Colon (tissue), 2 donors: ENCODE measurements at regions not wholly inside any gene's neighbourhood (a gene's known extent, or its start where the extent isn't known, plus 50 kb on each side); places are given as distances from the start of the nearest gene placed in this dataset.
A peak's percentile ranks its signal among the peaks of the same experiment; 100 is the strongest.

Source experiments
- FAIRE-seq: peaks from 2 replicates; lab custom pipeline; 2012; peaks lifted over from hg19 to GRCh38; lab: Jason Lieb, UNC
- donor health status: control.
- donor health status: control.

DNA sequence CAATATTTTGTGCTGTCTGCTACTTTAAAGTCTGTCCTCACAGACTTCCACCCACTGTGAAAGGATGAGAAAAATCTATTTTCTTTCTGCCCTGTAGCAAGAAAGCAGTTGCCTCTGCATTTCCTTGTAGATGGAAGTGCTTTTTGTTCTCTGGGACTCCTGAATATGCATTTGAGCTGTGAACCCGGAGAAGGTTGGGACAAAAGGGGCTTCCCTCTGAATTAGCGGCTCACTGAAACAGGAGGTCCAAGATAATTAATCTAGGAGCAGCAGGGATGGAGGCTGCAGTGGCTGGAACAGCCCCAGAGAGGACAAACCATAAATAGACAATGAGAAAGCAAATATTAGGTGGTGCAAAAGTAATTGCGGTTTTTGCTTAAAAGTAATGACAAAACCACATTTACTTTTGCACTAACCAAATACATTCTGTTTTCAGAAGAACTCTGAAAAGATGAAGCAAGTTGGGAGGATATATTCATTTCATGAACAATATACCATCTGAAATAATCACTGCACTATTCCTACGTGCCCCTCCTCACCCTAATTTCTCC lies 143.4 kb upstream of the KBTBD8 start:
- FAIRE-seq, result no peak

DNA sequence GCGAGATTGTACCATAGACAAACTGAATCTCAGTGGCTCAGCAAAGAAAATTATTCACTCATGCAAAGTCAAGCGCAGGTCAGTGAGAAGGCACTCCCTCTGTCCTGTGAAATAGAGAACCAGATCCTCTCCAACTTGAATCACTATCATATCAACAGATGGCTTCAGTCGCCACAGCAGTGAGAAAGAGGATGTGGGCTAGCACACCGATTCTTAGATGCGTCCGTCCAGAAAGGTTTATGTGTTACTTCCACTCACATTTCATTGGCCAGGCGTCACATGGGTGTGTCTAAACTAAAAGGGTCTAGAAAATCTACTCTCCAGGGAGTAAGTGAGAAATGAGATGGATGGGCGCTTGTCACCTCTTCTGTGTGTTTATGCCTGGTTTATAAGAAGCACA lies 141.6 kb upstream of the KBTBD8 start:
- FAIRE-seq, result no peak

DNA sequence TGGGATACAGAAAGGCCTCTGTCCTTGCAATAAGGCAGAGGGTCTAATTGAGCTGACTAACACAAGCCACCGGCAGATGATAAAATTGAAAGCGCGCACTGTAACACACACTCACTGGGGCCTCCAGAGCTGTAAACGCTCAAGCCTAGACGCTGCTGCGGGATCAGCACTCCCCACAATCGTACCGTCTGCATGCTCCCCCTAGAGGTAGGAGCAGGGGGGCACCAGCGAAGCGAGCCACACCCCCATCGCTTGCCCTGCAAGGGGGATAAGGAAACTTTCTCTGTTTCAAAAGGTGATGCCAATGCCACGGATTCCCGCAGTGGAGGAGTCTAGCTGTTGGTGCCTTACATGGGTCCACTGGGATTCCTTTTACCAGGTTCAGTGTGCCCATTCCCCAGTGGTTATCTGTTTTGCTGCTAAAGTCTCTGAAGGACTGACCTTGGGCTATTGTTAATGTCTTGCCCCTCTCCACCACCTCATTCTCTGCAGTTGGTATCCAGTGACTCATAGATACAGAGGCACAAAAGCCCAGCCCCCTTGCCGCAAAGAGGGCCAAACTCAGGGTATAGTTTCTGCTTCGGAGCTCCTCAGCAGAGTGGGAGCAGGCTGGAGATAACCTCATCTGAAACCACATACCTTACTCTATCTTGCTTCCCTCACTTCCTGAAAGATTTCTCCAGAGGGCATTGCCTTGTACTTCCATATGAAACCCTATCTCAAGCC lies 139.3 kb upstream of the KBTBD8 start:
- no peak for FAIRE-seq

DNA sequence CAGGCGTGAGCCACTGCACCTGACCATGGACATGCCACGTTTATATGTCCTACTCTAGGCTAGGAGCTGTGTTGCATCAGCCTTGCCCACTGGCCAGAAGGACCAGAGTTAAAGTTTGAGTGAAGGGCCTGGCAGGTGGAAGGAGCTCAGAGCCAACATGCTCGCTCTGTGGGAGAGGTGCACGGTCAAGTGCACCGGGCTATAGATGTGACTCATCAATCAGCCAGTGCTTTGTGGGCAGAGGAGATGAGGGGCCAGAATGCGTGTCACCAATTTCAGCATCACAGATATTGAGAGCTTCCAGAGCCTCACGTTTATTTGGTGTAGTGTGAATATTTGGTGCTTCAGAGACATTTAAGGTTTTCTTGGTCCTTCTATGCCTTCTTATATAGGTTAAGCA lies 137.3 kb upstream of the KBTBD8 start:
- no peak for FAIRE-seq

DNA sequence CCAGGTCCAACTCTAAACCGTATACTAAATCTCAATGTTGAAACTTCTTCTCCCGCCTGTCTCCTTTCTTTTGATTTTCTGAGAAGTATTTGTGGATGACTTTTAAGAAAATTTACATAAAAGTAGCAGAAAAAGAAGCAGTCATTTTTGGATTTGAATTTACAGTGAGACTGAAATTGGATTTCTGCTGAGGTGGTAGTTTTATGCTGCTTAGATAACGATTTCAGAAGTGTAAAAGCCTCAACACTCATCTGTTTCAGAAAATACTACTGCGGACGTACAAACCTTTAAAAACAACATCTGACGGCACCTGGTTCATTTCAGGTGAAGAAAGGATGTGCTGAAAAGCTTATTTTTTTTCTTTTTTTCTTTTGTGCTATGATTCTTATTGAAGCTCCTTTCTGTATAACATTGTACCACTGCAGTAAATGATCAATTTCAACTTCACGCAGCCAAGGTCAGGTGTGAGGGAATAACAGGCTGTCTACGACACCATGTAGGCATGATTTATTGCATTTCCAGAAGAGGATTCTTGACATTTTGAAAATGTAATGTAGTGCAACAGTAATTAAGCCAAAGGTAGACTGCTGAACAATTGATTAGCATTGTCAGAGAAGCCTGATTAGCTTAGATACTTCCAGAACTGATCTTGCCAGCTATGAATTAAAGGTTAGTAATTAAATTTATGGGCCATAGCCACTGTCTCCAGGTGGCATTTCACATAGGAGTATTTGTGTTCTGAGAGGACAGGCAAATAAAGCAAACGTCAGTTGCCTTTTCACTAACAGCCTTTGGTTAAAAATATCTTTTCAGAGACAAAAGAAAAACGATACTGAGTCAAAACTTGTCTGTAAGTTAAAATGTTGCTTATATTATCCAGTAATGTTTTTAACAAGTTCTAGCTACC lies 134.6 kb upstream of the KBTBD8 start:
- no peak for FAIRE-seq

DNA sequence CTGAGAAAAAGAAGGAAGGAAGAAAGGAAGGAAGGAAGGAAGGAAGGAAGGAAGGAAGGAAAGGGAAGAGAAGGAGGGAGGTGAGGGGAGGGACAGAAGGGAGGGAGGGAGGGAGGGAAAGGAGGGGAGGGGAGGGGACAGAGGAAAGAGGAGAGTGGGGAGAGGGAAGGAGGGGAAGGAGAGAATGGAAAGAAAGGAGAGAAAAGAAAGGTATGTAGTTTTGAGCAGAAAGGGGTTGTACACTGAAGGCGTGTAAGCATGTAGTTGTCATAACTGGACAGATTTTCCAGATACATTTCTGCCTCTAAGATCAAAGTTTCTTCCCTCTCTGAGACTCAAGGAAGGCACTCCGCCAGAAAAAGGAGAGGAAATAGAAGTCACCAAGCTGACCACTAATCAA lies 113.4 kb upstream of the KBTBD8 start:
- FAIRE-seq, result no peak

DNA sequence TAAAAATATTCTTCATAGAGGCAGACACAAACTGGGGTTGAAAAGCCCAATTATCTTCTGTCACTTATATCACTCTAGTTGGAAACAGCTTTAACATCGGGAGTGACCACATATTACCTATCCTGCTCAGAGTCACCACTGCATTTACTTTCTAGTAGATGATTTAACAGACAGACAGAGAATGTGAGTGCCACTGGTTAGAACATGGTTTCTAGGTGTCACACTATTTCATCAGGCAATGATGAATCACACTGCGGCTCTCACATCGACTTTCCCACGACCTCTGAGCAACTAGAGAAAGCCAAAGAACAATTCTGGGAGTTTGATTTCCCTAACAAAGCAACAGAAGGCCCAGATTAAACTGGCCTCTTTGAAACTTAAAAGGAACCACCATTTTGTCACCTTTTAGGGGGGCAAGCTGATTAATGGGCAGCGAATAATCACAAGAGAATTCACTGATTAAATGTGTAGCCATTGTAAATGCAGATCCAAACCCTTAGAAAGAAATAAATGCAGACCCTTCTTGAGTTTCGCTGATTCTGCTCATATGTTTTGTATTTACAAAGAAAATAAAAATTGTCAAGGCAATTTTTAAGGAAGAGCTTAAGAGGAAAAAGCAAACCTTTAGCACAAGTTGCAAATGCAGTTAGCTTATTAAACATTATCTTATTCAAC lies 112.6 kb upstream of the KBTBD8 start:
- no peak for FAIRE-seq

DNA sequence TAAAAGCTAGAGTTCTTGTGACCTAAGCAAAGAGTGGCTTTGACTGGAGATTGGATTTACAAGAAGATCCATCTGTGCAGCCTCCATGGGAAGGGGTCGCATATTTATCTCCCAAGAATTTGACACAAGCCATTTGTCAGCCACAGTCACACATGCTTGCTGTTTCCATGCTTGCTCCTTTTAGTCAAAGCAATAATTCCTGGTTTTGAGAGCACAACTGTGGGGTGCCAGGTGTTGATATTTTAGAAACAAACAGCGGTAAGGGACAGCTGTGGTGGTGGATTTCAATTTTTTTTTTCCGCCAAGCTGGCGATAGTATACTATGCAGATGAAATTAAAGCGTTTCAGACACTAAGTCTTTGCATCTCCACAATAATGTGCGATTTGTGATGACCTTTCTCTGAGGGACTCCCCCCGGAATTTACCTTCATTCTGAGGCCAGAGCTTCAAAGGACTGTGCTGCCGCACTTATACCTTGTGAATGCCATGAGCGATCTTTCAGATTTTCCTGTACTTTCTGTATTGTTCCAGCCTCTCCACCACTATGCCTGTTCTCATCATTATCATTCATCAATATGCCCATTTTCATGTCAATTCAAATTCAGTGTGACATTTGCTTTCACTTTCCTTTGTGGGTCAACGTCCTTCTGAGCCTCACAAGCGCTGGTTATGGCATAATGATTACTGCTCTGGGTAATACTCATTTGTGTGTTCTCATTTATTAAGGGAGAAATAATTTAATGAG lies 108.2 kb upstream of the KBTBD8 start:
- FAIRE-seq, result no peak

DNA sequence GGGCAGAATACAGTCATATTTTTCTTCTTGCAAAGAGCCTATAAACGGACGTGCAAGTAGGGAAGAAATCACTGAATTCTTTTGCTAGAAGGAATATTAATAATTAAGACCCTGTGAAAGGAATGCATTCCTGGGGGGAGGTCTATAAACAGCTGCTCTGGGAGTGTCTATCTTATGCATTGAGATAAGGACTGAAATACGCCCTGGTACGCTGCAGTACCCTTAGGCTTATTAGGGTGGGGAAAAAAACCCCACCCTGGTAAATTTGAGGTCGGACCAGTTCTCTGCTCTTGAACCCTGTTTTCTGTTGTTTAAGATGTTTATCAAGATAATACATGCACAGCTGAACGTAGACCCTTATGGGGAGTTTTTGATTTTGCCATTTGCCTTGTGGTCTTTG lies 100.0 kb upstream of the KBTBD8 start:
- FAIRE-seq, result no peak

DNA sequence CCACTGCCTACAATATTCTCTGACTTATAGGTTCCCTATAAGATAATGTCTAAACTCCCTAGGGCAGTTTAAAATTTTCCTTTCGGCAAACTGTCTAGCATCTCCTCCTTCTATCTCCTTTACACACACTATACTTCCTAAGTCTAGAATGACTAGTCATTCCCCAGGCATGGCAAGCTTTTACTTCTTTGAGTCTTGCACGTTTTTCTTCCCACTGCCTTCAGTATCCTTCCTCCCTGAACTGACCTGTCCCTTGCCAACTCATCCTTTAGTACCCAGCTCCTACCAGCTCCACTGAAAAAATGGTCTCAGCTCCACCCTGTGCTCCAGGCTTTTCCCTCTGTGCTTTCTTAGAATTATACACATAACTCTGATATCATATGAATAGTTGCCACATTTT lies 93.8 kb upstream of the KBTBD8 start:
- FAIRE-seq, result no peak

DNA sequence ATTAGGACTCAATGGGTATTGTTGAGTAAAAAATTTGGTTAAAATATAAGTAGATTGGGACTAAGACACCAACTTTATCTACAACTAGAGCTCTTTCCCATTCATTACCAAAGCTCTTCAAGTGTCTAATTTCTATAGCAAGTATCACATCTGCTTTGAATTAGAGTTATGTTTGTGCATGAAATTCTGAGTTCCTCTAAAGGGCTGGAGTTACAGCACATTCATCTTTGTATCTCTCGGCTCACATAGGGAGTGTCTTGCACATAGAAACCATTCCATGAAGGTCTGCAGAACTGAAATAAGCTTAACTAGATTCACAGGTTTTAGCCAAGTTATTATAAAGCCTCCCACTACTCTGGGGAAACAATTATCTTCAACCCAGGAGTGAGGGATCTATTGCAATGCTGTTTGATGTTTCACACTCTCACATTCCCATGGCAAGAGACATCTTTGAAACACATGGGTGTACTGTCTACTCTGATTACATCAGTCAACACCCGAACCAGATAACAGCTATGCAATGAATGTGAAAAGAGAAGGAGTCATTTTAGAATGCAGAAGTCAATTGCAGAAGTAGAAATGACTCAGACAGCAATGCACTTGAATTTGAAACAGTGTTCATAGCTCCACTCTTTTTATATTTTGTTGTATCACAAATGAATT lies 93.1 kb upstream of the KBTBD8 start:
- no peak for FAIRE-seq

DNA sequence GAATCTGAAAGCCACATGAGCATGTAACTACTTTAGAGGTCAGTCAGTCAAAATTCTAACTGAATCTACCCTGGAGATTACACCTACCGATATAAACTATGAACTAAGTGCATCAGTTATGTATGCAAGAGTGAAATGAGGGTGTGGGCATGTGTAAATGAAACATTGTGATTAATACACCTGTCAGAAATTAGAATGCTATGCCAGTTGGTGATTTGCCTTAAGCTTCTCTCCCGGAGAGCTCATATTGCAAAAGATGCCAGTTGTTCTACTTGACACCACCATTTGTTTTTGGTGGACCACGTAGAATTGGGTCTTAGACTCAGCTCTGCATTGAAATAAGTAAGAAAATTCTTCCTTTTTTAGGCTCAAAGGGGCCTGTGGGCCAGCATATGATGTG lies 91.0 kb upstream of the KBTBD8 start:
- FAIRE-seq, result no peak

DNA sequence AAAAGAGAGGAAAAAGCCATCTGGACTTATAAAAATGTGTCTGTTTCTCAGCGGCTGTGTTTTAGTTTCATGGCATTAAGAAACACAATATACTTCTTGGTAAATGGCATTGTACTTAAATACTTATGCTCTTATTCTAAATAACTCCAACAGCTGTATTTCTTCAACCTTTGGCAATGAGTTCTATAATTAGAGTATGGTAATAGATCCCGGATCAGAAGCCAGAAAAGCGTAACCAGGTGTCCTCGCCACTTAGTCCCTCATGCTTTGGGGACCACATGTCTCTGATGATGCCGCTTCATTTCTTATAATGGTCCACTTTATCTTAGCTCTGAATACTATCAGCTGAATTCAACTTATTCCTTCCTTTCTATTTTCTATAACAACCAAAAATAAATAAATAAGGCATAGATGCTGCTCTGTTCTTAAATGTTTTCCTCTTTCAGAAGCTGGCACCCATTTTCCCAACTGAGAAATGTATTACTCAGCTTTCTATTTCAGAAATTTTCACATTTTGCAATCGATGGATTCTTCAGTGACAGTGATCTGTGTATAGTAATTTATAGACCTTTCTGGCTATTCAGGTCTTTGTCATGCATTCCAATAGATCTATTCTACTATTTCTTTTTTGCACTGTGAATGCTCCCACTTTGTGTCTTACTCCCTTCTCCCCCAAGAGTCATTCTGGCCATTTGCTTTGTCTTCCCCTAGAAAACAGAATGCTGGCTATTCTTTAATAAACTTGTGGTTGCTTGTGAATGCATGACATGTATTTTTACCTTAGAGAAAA lies 87.6 kb upstream of the KBTBD8 start:
- FAIRE-seq, result no peak

DNA sequence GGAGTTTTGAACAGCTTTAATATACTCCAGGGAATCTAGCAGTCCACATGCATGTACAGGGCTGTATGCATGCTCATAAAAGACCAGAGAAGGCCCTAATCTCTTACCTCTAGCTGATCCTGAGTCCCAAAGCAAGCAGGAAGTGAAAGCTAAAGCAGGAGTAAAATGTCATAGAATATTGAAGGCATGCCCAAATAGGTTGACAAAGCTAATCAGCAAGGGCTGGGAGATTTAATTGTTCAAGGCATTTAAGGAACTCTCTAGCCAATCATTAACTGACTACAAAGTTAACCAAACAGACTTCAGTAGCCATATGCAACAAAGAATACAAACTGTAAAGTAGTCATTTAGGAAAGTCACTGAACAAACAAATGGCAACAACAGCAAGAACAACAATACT lies 85.8 kb upstream of the KBTBD8 start:
- FAIRE-seq, result peak; percentile 78

DNA sequence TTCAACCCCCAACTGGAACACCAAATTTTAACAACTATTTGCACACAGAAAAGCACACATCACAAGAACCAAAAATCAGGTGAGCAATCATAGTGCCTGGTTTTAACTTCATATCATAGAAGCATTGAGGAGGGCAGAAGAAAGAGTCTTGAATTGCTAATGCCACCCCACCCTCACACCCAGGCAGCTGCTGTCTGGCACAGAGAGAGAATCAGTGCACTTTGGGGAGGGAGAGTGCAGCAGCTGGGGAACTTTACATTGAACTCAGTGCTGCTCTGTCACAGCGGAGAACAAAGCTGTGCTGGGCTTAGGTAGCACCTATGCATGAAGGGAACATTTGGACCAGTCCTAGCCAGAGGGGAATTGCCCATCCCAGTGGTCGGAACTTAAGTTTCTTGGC lies 76.0 kb upstream of the KBTBD8 start:
- no peak for FAIRE-seq

DNA sequence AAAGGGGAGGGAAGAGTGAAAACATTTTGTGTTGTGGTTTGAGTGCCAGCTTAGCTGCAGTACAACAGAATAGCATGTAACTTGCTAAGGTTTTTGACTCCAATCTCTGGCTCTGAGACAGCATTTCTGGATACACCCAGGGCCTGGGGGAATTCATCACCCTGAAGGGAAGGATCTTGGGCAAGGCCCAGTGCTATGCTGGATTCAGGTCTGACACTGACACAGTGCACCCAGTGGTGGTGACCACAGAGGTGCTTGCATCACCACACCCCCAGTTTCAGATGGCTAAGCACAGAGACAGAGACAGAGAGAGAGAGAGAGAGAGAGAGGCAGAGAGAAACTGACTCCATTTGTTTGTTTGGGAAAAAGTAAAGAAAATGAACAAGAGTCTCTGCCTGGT lies 74.1 kb upstream of the KBTBD8 start:
- FAIRE-seq, result no peak

DNA sequence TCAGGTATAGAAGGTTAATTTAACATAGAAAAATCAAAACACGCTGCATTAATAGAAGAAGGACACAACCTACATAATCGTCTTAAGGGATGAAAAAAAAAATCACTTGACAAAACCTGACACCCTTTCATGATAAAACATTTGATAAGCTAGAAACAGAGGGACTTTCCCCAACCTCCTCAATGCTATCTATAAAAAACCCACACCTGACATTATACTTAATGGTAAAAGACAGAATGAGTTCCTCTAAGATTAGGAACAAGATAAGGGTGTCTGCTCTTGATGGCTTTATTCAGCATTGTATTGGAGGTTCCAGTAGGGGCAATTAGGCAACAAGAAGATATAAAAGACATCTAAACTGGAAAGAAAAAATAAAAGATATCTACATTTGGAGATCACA lies 69.9 kb upstream of the KBTBD8 start:
- no peak for FAIRE-seq

DNA sequence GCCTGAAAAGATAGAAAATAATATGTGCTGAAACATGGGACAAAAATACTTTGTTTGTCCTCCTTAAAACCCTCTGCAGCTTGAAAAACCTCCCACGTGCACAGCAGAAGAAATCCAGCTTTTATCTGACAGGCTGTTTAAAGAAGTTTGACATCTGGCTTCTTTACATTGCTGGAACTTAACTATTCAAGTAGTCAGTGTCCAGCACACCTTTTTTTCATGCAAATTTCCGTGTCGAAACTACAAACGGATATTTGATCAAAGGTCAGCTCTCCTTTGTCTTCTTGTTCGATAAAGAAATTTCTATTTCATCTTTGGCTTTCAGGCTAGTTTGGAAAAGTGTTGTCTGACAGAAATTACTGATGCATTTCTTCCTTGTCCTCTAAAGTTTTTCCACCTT lies 66.8 kb upstream of the KBTBD8 start:
- FAIRE-seq, result no peak

DNA sequence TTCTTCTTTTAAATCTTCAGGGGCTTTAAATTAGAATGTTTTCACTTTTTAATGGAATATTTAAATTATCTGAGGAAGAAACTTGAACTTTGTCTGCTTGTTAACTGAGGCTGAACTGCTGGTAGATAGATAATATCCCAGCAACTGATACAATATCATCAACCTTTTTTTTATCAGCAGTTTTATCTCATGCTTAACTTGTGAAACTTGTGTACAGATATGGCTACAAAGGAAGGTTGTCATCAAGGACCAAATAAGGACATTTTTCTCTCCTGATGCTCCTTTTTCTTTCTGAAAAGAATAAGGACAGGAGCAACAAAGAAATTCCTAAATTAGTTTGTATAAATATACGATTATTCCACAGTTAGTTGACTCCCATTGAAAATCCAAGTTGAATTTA lies 66.4 kb upstream of the KBTBD8 start:
- no peak for FAIRE-seq

DNA sequence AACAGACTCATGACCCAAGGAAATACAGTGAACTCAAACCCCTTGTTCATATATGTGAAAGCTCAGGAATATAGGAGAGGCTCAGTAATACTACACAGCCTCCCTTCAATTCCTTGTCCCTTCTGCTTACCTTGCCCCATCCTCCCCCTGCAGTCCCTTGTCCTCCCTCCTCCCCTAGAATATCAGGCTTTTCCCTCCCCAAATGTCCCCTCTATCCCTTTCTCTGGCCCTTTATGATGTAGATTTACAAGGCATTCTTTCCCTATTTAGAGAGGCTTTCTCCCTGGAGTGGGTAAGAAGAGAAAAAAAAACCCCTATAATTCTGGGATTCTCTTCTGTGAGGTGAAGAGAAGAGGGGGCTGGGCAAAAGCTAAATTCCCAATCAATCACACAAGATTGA lies 64.9 kb upstream of the KBTBD8 start:
- FAIRE-seq, result no peak

DNA sequence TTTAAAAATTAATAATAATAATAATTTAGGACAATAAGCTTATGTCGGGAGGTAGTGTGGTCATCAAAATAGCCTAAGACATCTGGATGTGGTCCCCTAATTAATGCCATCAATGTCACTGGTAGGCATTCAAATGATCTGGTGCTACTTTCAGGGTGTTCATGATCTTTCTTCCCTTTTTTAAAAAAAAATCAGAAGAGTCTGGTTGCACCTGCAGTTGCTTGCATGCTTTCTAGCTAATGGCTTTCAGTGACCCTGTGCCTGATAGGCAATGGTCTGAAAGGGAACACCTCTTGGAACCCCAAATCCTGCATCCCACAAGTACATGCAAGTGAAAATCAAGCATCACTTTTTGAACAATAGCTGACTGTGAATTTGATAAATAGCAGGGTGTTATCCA lies 64.1 kb upstream of the KBTBD8 start:
- no peak for FAIRE-seq
